HL-60 (cell line): ENCODE measurements at regions not wholly inside any gene's neighbourhood (a gene's known extent, or its start where the extent isn't known, plus 50 kb on each side); places are given as distances from the start of the nearest gene placed in this dataset.

ENCODE experiments used
- TF ChIP-seq, protein P1 (sequence below): IDR thresholded peaks from one replicate; pipeline ENCODE4 v1.5.1; 2011; ENCODE audit warnings: low read length, control low read depth, inconsistent platforms; ENCODE audit not compliant: insufficient read depth
- TF ChIP-seq, protein P2 (sequence below): IDR thresholded peaks from 2 replicates; pipeline ENCODE4 v1.6.1; 2012; ENCODE audit warnings: low read depth; ENCODE audit not compliant: insufficient replicate concordance

DNA sequence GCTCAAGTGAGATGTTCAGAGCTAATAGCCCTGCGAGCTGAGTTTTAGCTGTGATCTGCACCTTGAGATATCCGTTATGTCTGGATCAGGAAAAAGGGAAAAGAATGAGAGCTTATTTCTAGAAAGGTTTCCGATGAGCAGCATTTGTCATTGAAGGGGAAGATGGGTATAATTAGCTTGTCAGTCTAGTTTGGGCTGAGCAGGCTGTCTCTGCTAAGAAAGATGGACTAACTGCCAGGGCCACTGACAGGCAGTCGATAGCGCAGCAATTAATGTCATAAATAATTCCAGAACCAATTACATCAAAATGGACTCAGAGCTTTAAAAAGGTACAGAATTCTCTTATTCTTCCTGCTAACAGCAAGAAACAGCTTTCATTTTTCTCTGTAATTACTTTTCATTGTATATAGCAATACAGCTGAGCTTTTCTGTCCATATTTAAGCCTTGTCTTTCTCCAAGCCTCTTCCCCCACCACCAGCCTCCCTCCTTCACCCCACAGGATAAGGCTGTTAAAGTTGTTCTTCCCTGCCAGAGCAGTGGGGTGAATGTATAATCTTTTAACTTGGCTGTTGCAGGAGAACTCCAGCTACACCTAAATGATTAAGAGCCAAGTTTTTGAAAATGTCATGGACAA lies 1006.5 kb downstream of the KCNMA1 start:
- TF ChIP-seq, protein P1, sequence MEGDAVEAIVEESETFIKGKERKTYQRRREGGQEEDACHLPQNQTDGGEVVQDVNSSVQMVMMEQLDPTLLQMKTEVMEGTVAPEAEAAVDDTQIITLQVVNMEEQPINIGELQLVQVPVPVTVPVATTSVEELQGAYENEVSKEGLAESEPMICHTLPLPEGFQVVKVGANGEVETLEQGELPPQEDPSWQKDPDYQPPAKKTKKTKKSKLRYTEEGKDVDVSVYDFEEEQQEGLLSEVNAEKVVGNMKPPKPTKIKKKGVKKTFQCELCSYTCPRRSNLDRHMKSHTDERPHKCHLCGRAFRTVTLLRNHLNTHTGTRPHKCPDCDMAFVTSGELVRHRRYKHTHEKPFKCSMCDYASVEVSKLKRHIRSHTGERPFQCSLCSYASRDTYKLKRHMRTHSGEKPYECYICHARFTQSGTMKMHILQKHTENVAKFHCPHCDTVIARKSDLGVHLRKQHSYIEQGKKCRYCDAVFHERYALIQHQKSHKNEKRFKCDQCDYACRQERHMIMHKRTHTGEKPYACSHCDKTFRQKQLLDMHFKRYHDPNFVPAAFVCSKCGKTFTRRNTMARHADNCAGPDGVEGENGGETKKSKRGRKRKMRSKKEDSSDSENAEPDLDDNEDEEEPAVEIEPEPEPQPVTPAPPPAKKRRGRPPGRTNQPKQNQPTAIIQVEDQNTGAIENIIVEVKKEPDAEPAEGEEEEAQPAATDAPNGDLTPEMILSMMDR = no peak
- TF ChIP-seq, protein P2, sequence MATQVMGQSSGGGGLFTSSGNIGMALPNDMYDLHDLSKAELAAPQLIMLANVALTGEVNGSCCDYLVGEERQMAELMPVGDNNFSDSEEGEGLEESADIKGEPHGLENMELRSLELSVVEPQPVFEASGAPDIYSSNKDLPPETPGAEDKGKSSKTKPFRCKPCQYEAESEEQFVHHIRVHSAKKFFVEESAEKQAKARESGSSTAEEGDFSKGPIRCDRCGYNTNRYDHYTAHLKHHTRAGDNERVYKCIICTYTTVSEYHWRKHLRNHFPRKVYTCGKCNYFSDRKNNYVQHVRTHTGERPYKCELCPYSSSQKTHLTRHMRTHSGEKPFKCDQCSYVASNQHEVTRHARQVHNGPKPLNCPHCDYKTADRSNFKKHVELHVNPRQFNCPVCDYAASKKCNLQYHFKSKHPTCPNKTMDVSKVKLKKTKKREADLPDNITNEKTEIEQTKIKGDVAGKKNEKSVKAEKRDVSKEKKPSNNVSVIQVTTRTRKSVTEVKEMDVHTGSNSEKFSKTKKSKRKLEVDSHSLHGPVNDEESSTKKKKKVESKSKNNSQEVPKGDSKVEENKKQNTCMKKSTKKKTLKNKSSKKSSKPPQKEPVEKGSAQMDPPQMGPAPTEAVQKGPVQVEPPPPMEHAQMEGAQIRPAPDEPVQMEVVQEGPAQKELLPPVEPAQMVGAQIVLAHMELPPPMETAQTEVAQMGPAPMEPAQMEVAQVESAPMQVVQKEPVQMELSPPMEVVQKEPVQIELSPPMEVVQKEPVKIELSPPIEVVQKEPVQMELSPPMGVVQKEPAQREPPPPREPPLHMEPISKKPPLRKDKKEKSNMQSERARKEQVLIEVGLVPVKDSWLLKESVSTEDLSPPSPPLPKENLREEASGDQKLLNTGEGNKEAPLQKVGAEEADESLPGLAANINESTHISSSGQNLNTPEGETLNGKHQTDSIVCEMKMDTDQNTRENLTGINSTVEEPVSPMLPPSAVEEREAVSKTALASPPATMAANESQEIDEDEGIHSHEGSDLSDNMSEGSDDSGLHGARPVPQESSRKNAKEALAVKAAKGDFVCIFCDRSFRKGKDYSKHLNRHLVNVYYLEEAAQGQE = no peak
